ENCODE measurements at regions not wholly inside any gene's neighbourhood (a gene's known extent, or its start where the extent isn't known, plus 50 kb on each side); places are given as distances from the start of the nearest gene placed in this dataset.

- TF ChIP-seq POLR2A (IDR thresholded peaks at IDR 0.05) (no peak), CTCF (IDR thresholded peaks at IDR 0.05) (no peak)
- Histone ChIP-seq H3K4me1 (peaks cover 18 to 33% of the 10 kb centered on the region in 2 donors), H3K27ac (no peak overlapping the region), H3K9me3 (no peaks in the 10 kb centered on the region), H3K4me3 (replicated peaks in 1 of 3) (no peak overlapping the region), H3K36me3 (no peaks in the 10 kb centered on the region), H3K27me3 (no peaks in the 10 kb centered on the region)
- intact Hi-C loops (cut with DNase I) = no loop called here
- no peak for DNase-seq
- WGBS, 2 donors = 89 to 91% methylated on average over 4 of the region's 4 CpGs
Observed at GRCh38 chr2:109686921-109687320, 72.8 kb downstream of the SOWAHC start.

DNA sequence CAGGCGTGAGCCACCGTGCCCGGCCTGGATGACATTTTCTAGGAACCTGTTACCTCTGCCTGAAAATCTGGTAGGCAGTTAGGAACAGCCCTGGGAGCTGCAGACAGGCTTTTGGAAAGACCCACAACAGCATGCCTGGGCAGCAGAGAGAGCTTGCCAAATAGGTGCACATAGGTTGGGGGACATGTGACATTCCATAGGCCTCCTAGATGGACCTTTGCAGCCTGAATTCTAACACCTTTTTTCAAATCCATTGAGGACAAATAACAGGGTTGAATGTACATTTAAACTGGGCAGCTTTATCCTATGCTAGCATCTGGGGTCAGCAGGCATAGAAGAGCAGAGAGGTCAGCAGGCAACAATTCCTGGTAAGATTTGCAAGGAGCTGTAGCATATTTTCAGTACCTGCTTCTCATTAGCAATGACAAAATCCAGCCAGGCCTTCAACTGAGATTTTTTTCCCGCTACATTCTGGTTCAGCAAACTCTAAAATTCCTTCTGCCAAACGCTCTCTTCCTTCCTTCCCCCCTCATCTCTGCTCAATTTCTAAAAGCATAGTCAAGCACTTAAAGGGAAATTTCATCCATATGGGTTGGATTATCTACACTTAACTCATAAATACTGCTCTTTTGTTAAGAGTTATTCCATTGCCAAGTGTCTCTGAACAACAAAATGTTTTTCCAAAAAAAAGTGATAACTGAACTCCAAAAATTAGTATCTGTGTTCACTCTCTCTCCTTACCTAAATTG, 75.2 kb downstream of the SOWAHC start:
- intact Hi-C loops (cut with DNase I) = no loop called here
- H3K27ac ChIP-seq = peak overlapping the region in 2 of 3 donors; percentile 77 to 84
- peaks cover 13 to 34% of the 10 kb centered on the region in 2 donors for H3K4me1 ChIP-seq
- no peaks in the 10 kb centered on the region for H3K9me3 ChIP-seq
- DNase-seq = no peak
- no peaks in the 10 kb centered on the region for H3K27me3 ChIP-seq
- WGBS, 2 donors = 69 to 88% methylated on average over 5 of the region's 5 CpGs
- no peak overlapping the region for H3K4me3 ChIP-seq (replicated peaks in 1 of 3)
- no peak for TF ChIP-seq CTCF (IDR thresholded peaks at IDR 0.05)
- TF ChIP-seq POLR2A (IDR thresholded peaks at IDR 0.05) = no peak
- H3K36me3 ChIP-seq = no peaks in the 10 kb centered on the region

- no peaks in the 10 kb centered on the region for H3K27me3 ChIP-seq
- peak overlapping the region; percentile 77 to 84 (median 80) for H3K27ac ChIP-seq
- intact Hi-C loops (cut with DNase I) = no loop called here
- no peaks in the 10 kb centered on the region for H3K36me3 ChIP-seq
- WGBS, 2 donors = 91 to 96% methylated on average over 9 of the region's 9 CpGs
- no peaks in the 10 kb centered on the region for H3K9me3 ChIP-seq
- DNase-seq = no peak
- H3K4me3 ChIP-seq (replicated peaks in 1 of 3) = no peak overlapping the region
- H3K4me1 ChIP-seq = peaks cover 13 to 37% of the 10 kb centered on the region in 2 donors
- TF ChIP-seq POLR2A (IDR thresholded peaks at IDR 0.05) = no peak
- no peak for TF ChIP-seq CTCF (IDR thresholded peaks at IDR 0.05)
Observed at GRCh38 chr2:109689973-109690372, 75.8 kb downstream of the SOWAHC start.

DNA sequence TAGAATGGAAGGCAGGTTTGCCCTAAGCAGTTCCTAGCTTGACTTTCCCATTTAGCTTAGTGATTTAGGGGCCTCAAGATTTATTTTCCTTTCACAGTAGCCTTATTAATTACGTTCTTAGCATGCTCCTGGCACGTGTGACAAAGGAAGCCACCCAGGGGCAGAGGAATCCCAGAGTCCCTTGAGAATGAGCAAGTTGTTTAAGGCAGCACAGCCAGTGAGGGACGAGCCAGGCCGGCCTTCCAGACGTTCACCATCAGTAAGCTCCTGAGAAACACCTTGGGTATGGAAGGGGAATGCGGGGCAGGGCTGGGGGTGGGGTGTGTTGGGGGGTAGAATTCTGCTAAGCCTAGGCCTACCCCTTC, 76.3 kb downstream of the SOWAHC start:
- no peaks in the 10 kb centered on the region for H3K27me3 ChIP-seq
- peaks cover 13 to 37% of the 10 kb centered on the region in 2 donors for H3K4me1 ChIP-seq
- TF ChIP-seq CTCF (IDR thresholded peaks at IDR 0.05) = no peak
- no peak for TF ChIP-seq POLR2A (IDR thresholded peaks at IDR 0.05)
- no peak for DNase-seq
- WGBS, 2 donors = 48 to 69% methylated on average over 6 of the region's 6 CpGs
- no peaks in the 10 kb centered on the region for H3K36me3 ChIP-seq
- H3K27ac ChIP-seq = peak overlapping the region; percentile 77 to 84 (median 80)
- H3K4me3 ChIP-seq (replicated peaks in 1 of 3) = no peak overlapping the region
- no peaks in the 10 kb centered on the region for H3K9me3 ChIP-seq
- intact Hi-C loops (cut with DNase I) = no loop called here

DNA sequence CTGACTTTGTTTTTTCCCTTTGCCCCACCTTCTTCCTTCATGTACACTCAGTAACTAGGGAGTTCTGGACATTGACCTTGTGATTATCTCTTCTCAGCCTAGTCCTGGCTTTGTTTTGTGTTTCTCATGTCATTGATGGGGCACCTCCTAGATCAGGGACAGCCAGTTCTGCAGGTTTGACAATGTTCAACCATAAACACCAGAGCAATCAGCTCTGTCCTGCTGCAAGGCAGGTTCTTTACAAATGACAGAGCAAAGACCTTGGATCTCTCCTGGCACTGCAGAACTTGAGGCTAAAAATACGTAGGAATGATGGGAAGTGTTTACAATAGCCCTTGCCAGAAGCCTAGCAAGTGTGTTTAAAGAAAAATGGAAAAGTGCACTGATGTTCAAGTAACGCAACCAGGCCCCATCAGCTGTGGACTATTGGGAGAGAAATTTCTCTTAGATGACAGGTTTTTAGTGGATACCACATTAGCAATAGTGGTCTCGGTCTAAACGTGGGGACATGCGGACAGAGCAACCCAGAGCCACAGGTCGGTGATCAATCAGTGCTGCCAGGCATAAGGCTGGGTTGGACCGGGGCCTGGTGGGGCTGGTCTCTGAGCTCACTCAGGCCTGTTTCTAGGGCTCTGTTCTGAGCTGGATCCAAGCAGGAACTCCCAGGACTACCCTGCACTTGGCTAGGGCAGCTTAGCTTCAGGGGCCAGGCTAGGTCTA, 76.8 kb downstream of the SOWAHC start:
- peaks cover 13 to 37% of the 10 kb centered on the region in 2 donors for H3K4me1 ChIP-seq
- no peak for TF ChIP-seq POLR2A (IDR thresholded peaks at IDR 0.05)
- intact Hi-C loops (cut with DNase I) = no loop called here
- no peak overlapping the region for H3K4me3 ChIP-seq (replicated peaks in 1 of 3)
- peak overlapping the region; percentile 77 to 84 (median 80) for H3K27ac ChIP-seq
- WGBS, 2 donors = 19 to 23% methylated on average over 5 to 7 of the region's 7 CpGs
- H3K36me3 ChIP-seq = no peaks in the 10 kb centered on the region
- no peaks in the 10 kb centered on the region for H3K9me3 ChIP-seq
- no peaks in the 10 kb centered on the region for H3K27me3 ChIP-seq
- peak; percentile 60 to 72 for DNase-seq

All from thyroid gland (tissue), 4 donors.